ENCODE measurements at regions not wholly inside any gene's neighbourhood (a gene's known extent, or its start where the extent isn't known, plus 50 kb on each side); places are given as distances from the start of the nearest gene placed in this dataset.

DNA sequence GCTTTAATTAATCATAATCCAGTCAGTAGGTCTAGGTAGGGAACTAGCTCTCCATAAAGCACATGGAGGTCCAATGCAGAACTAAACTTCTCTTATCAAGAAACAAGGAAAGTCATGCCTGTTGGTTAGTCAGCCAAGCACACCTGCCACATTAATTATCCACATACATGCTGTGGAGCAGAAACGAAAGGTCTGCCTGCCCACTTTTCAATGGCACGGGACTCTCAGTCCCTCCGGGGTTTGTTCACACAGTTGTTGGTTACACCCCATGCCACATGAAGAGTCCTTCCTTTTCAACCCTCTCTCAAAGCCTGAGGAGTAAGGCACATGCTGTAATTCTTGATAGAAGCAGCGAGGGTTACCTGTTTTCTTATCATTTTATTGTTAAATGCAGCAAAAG lies 1096.4 kb upstream of the MAP3K7 start:
- H3K4me3 ChIP-seq = no peak overlapping the region
- H3K9me3 ChIP-seq = no peaks in the 10 kb centered on the region
- H3K27ac ChIP-seq = no peak overlapping the region
- no peaks in the 10 kb centered on the region for H3K27me3 ChIP-seq
- no peaks in the 10 kb centered on the region for H3K4me1 ChIP-seq
- TF ChIP-seq, protein P1, sequence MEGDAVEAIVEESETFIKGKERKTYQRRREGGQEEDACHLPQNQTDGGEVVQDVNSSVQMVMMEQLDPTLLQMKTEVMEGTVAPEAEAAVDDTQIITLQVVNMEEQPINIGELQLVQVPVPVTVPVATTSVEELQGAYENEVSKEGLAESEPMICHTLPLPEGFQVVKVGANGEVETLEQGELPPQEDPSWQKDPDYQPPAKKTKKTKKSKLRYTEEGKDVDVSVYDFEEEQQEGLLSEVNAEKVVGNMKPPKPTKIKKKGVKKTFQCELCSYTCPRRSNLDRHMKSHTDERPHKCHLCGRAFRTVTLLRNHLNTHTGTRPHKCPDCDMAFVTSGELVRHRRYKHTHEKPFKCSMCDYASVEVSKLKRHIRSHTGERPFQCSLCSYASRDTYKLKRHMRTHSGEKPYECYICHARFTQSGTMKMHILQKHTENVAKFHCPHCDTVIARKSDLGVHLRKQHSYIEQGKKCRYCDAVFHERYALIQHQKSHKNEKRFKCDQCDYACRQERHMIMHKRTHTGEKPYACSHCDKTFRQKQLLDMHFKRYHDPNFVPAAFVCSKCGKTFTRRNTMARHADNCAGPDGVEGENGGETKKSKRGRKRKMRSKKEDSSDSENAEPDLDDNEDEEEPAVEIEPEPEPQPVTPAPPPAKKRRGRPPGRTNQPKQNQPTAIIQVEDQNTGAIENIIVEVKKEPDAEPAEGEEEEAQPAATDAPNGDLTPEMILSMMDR (IDR thresholded peaks at IDR 0.05) = no peak
- no peak for TF ChIP-seq POLR2AphosphoS5 (IDR thresholded peaks at IDR 0.05)
- no peaks in the 10 kb centered on the region for H3K36me3 ChIP-seq
- no peak for DNase-seq (ENCODE audit: low spot score in 2 of 2)
- intact Hi-C loops (cut with DNase I; ENCODE audit: low total_unique reads) = no loop called here

DNA sequence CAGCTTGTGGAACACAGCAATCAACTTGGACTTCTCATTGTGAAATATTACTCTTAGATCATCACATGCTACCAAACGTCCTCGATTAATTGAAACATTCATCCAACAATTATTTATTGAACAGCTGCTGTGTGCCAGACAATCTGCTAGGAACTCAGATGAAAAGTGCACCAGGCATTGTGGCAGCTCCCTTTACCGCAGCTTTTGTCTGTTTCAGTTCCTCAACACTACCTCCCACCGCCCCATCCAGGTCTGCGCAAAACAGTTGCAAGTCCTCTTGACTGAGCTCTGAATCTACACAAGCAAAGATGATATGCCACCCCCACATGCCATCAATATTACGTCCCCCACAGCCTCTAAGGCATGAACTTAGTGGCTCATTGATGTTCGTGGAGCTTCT lies 1094.4 kb upstream of the MAP3K7 start:
- DNase-seq (ENCODE audit: low spot score in 2 of 2) = no peak
- no peak overlapping the region for H3K27ac ChIP-seq
- H3K4me1 ChIP-seq = no peaks in the 10 kb centered on the region
- no peaks in the 10 kb centered on the region for H3K9me3 ChIP-seq
- TF ChIP-seq POLR2AphosphoS5 (IDR thresholded peaks at IDR 0.05) (no peak), POLR2A (IDR thresholded peaks at IDR 0.05) (no peak)
- TF ChIP-seq, protein P1 (IDR thresholded peaks at IDR 0.05) = no peak
- no peaks in the 10 kb centered on the region for H3K27me3 ChIP-seq
- intact Hi-C loops (cut with DNase I; ENCODE audit: low total_unique reads) = no loop called here
- H3K4me3 ChIP-seq = no peak overlapping the region
- H3K36me3 ChIP-seq = no peaks in the 10 kb centered on the region

DNA sequence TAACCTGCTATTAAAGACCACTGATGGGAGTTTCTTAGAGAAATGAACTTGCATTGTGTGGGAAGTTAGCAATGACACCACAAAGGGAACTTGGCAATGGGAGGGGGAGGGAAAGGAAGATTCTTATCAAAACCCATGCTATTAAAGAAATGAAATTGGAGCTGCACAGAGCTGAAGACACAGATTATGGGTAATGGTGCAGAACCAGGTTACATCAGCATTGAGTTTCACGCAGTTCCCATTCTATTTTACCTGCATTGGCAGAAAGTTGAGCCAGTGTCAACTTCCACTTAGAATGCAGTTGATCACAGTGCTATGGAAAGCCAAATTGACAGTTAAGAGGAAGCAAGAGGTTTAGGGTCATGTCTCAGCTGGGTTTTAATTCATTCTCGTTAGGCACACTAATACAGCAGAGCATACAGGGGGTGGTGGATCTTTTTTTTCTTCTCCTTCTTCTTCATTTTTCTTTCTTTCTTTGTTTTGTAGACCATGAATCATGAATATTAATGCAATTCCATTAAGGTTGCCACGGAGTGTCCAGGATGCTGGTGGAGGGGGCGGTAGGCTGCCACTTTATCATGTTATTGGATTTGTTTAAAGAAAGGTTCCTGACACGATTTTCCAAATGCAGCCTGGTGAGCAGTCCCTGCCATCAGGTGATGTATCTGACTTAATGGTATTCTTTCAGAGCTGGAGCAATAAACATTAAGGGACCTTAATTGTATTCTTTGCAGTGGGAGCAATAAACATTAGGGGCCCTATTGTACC lies 1092.0 kb upstream of the MAP3K7 start:
- intact Hi-C loops (cut with DNase I; ENCODE audit: low total_unique reads) = no loop called here
- Histone ChIP-seq H3K9me3 (no peaks in the 10 kb centered on the region), H3K36me3 (no peaks in the 10 kb centered on the region), H3K27me3 (no peaks in the 10 kb centered on the region), H3K4me3 (no peak overlapping the region), H3K27ac (no peak overlapping the region), H3K4me1 (no peaks in the 10 kb centered on the region)
- TF ChIP-seq POLR2AphosphoS5 (IDR thresholded peaks at IDR 0.05) (no peak), POLR2A (IDR thresholded peaks at IDR 0.05) (no peak)
- TF ChIP-seq, protein P1 (IDR thresholded peaks at IDR 0.05) = no peak
- no peak for DNase-seq (ENCODE audit: low spot score in 2 of 2)

DNA sequence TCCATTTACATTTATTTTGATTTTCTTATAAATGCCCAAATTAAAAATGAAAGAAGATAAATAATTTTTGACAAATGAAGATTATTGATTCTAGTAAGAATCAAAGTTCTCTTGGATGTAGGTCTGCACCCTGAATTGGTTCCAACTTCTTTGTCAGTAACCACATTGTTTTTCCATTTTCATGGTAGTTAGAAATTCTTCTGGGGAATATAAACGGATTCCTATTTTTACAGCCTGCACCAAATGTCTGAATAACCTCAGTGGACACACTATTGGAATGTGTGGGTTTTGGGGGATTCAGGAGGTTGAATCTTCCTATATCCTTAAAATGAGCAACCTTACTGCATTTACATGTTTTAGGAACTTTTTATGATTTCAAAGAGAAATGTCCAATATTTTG lies 1085.3 kb upstream of the MAP3K7 start:
- no peak overlapping the region for H3K27ac ChIP-seq
- no peaks in the 10 kb centered on the region for H3K4me1 ChIP-seq
- H3K27me3 ChIP-seq = no peaks in the 10 kb centered on the region
- no peaks in the 10 kb centered on the region for H3K36me3 ChIP-seq
- no peak overlapping the region for H3K4me3 ChIP-seq
- no peak for TF ChIP-seq POLR2AphosphoS5 (IDR thresholded peaks at IDR 0.05)
- TF ChIP-seq POLR2A (IDR thresholded peaks at IDR 0.05) = no peak
- TF ChIP-seq, protein P1 (IDR thresholded peaks at IDR 0.05) = no peak
- H3K9me3 ChIP-seq = no peaks in the 10 kb centered on the region
- intact Hi-C loops (cut with DNase I; ENCODE audit: low total_unique reads) = no loop called here
- DNase-seq (ENCODE audit: low spot score in 2 of 2) = no peak

GRCh38 chr6:91669871-91670268 lies 1083.0 kb upstream of the MAP3K7 start:
- intact Hi-C loops (cut with DNase I; ENCODE audit: low total_unique reads) = no loop called here
- TF ChIP-seq, protein P1 (IDR thresholded peaks at IDR 0.05) = no peak
- TF ChIP-seq POLR2A (IDR thresholded peaks at IDR 0.05) (no peak), POLR2AphosphoS5 (IDR thresholded peaks at IDR 0.05) (no peak)
- Histone ChIP-seq H3K4me3 (no peak overlapping the region), H3K27me3 (no peaks in the 10 kb centered on the region), H3K9me3 (no peaks in the 10 kb centered on the region), H3K36me3 (no peaks in the 10 kb centered on the region), H3K4me1 (no peaks in the 10 kb centered on the region), H3K27ac (no peak overlapping the region)
- no peak for DNase-seq (ENCODE audit: low spot score in 2 of 2)

Measured in breast epithelium (tissue), 4 donors.